ENCODE measurements at regions not wholly inside any gene's neighbourhood (a gene's known extent, or its start where the extent isn't known, plus 50 kb on each side); places are given as distances from the start of the nearest gene placed in this dataset.

GRCh38 chr13:106680796-106681472, 113.0 kb upstream of the ARGLU1 start:
- TF ChIP-seq CTCF (conservative IDR thresholded peaks at IDR 0.05 in 1 of 2, IDR thresholded peaks at IDR 0.05 in 1 of 2; ENCODE audit: extremely low read depth in 1 of 2, insufficient read depth in 1 of 2, low read depth in 1 of 2, low read length in 2 of 2) = no peak
- no peak for TF ChIP-seq EZH2 (IDR thresholded peaks at IDR 0.05; ENCODE audit: borderline replicate concordance, low read length)
